ENCODE measurements at regions not wholly inside any gene's neighbourhood (a gene's known extent, or its start where the extent isn't known, plus 50 kb on each side); places are given as distances from the start of the nearest gene placed in this dataset.

DNA sequence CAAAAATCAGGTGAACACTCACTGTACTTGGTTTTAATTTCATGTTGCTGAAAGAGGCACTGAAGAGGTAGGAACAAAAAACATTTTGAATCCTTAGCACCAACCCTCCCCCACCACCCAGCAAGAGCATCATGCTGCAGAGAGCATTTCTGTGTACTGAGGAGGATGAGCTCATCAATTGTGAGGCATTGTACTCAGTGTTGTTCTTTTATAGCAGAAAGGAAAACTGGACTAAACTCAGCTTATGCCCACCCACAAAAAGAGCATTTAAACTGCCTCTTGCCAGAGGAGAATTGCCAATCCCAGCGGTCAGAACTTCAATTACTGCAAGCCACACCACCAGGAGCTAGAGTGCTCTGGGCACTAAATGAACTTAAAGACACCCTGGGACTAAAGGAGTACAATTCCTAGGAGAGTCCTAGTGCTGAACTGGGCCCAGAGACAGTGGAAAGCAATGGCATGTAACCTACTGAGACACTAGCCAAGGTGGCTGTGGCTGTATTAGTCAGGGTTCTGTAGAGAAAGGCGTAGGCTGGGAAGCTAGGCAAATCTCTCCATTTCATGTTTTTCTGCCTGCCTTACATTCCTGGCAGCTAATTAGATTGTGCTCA is 280.7 kb upstream of the KLHL4 start:
- H3K36me3 ChIP-seq (replicated peaks; ENCODE audit: control insufficient read depth, insufficient read depth, low read length), result no peaks in the 10 kb centered on the region
- H3K27me3 ChIP-seq (ENCODE audit: control insufficient read depth, insufficient read depth, low read length), result no peaks in the 10 kb centered on the region
- DNase-seq, result no peak
- H3K4me3 ChIP-seq (ENCODE audit: insufficient read depth, low read depth, low read length), result no peak overlapping the region

DNA sequence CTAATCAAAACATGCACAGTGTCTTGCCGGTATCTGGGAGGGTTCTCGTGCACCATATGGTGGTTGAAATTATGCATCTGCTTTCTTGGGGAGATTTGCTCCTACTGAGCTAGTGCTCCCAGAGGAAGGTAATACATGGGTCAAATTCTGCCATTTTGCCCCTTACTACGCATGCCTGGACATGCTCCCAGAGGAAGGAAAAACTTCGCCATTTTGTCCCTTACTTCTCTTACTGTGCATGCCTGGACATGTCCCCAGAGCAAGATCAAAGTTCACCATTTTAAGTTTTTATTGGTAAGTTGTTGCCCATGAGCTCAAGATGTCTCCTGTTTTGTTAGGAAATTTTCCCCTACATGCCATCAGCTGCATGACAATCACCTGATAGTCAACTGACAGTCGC is 252.1 kb upstream of the KLHL4 start:
- no peaks in the 10 kb centered on the region for H3K27me3 ChIP-seq (ENCODE audit: control insufficient read depth, insufficient read depth, low read length)
- no peak for DNase-seq
- no peaks in the 10 kb centered on the region for H3K36me3 ChIP-seq (replicated peaks; ENCODE audit: control insufficient read depth, insufficient read depth, low read length)
- H3K4me3 ChIP-seq (ENCODE audit: insufficient read depth, low read depth, low read length), result no peak overlapping the region

DNA sequence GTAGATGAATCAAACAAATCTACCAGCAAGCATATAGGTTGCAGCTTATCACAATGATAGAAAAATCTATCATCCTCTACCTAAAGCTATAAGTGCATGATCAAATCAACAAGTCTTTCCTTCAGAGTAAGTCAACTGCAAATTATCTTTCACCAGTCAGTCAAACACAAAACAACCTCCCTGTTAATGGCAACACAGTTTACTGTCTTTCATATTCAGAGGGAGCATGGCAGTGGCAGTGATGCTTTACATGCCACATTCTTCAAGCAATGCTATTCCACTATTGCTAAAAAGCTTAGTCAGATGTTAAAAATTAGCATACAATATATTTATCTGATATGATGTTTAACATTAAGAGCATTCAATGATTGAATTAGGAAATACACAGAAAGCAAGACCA is 245.1 kb upstream of the KLHL4 start:
- H3K36me3 ChIP-seq (replicated peaks; ENCODE audit: control insufficient read depth, insufficient read depth, low read length), result no peaks in the 10 kb centered on the region
- no peaks in the 10 kb centered on the region for H3K27me3 ChIP-seq (ENCODE audit: control insufficient read depth, insufficient read depth, low read length)
- no peak overlapping the region for H3K4me3 ChIP-seq (ENCODE audit: insufficient read depth, low read depth, low read length)
- DNase-seq, result no peak

DNA sequence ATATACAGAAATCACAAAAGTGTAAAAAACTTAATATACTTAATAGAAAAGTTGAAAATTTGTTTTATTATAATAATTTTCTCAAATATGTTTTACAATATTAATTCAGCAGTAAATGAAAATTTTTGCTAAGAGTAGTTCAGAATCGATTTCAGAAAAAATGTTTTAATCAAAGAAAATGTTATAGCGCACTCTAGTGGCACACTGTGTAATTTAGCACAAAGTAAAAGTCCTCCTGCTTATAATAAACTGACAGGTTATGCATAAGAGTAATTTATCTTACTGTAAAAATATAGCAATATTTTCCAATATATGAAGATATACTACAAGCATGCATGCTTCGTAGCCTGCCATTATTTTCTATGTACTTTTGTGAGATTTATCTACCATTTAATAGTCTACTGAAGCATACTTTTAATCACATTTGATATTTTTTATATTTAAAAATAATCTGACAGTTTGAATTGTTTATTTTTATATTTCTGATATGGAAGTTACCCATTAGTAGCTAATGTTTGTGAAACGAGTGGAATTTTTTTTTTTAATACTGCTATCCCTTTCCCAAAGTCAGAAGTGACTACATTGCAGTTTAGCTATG is 217.9 kb upstream of the KLHL4 start:
- Histone ChIP-seq H3K36me3 (replicated peaks; ENCODE audit: control insufficient read depth, insufficient read depth, low read length) (no peaks in the 10 kb centered on the region), H3K27me3 (ENCODE audit: control insufficient read depth, insufficient read depth, low read length) (no peaks in the 10 kb centered on the region), H3K4me3 (ENCODE audit: insufficient read depth, low read depth, low read length) (no peak overlapping the region)
- peak; percentile 1 for DNase-seq

DNA sequence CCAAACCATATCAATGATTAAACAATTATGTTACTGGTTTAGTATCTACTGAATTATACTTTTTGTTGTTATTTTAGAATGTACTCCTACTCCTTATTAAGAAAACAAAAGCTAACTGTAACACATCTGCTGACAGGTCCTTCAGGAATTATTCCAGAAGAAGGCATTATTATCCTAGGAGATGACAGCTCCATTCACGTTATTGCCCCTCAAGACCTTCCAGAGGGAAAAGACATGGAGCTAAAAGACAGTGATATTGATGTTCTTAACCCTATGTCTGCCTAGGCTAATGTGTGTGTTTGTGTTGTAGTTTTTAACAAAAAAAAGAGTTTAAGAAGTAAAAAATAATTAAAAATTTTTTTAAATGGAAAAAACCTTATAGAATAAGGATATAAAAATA is 206.8 kb upstream of the KLHL4 start:
- H3K27me3 ChIP-seq (ENCODE audit: control insufficient read depth, insufficient read depth, low read length), result no peaks in the 10 kb centered on the region
- DNase-seq, result no peak
- no peak overlapping the region for H3K4me3 ChIP-seq (ENCODE audit: insufficient read depth, low read depth, low read length)
- no peaks in the 10 kb centered on the region for H3K36me3 ChIP-seq (replicated peaks; ENCODE audit: control insufficient read depth, insufficient read depth, low read length)

DNA sequence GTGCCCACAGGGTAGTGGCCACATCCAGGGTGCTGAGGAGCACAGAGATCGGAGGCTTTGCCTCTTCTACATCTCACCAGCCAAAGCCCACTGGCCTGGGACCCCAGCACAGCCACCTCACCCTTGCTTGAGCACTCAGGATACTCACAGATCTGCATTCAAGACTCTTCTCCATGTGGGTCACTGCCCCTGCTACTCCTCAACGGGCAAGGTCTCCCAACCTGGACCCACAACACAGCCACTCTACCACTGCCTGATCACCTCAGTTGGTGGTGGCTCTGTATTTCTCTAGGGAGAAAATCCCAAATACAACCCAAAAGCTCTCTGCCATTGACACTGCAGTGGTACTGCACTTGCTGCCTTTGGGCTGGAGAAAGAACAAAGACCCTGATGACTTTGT is 190.3 kb upstream of the KLHL4 start:
- no peaks in the 10 kb centered on the region for H3K27me3 ChIP-seq (ENCODE audit: control insufficient read depth, insufficient read depth, low read length)
- no peak overlapping the region for H3K4me3 ChIP-seq (ENCODE audit: insufficient read depth, low read depth, low read length)
- DNase-seq, result no peak
- no peaks in the 10 kb centered on the region for H3K36me3 ChIP-seq (replicated peaks; ENCODE audit: control insufficient read depth, insufficient read depth, low read length)

DNA sequence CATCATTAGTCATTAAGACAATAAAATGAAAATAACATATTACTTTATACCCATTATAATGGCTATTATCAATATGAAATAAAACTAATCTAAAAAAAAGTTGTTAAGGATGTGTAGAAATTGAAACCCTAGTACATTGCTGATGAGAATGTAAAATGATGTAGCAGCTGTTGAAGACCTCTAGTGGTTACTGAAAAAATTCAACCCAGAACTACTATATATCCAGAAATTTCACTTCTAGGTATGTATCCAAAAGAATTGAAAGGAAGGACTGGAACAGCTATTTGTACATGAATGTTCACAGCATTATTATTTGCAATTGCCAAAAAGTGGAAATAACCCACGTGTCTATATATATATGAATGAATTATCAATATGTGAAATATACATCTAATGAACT is 180.3 kb upstream of the KLHL4 start:
- no peak for DNase-seq
- Histone ChIP-seq H3K36me3 (replicated peaks; ENCODE audit: control insufficient read depth, insufficient read depth, low read length) (no peaks in the 10 kb centered on the region), H3K4me3 (ENCODE audit: insufficient read depth, low read depth, low read length) (no peak overlapping the region), H3K27me3 (ENCODE audit: control insufficient read depth, insufficient read depth, low read length) (no peaks in the 10 kb centered on the region)

DNA sequence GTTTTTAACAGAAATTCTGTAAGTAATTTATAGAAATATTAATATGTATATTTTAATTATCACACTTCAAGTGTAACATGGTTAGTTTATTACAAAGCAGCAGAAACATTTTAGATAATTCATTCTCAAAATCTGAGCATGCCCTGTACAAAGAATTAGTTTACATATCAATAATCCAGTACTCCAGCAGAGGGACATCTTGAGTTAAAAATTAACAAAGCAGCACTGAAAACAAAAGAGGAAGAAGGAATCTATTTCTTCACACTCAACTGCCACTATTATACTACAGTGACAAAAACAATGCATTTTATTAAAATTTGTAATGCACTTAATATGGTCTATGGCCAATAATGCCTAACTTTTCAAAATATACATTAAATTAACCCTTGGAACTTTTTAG is 179.1 kb upstream of the KLHL4 start:
- DNase-seq, result peak; percentile 7
- no peak overlapping the region for H3K4me3 ChIP-seq (ENCODE audit: insufficient read depth, low read depth, low read length)
- no peaks in the 10 kb centered on the region for H3K27me3 ChIP-seq (ENCODE audit: control insufficient read depth, insufficient read depth, low read length)
- no peaks in the 10 kb centered on the region for H3K36me3 ChIP-seq (replicated peaks; ENCODE audit: control insufficient read depth, insufficient read depth, low read length)

DNA sequence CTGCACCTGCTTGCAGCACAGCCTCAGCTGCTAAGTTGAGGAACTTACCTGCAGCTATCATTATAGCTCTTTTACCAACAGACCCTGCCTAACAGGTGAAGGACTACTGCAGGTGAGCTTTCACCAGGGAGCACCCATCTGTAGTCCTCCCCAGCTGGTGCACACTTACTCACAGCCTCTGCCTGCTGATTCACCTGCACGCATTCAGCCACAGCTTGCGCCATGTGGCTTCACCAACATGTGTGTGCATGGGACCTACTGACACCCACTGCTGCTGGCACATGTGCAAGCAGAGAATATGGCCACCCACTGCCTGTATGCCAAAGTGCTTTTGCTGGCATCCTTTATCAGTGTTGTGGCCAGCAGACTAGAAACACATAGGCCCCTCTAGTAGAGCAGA is 146.7 kb upstream of the KLHL4 start:
- Histone ChIP-seq H3K36me3 (replicated peaks; ENCODE audit: control insufficient read depth, insufficient read depth, low read length) (no peaks in the 10 kb centered on the region), H3K4me3 (ENCODE audit: insufficient read depth, low read depth, low read length) (no peak overlapping the region), H3K27me3 (ENCODE audit: control insufficient read depth, insufficient read depth, low read length) (no peaks in the 10 kb centered on the region)
- DNase-seq, result no peak

DNA sequence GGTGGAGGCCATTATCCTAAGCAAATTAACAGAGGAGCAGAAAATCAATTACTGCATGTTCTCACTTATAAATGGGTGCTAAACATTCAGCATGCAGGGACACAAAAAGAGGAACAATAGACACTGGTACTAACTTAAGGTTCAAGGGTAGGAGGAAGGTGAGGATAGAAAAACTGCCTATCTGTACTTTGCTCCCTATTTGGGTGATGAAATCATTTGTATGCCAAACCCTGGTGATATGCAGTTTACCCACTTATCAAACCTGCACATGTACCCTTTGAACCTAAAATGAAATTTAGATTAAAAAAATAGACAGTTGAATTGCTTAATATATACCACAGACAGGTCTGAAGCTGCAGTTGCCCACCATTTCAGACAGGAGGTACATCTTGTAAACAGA is 143.3 kb upstream of the KLHL4 start:
- H3K36me3 ChIP-seq (replicated peaks; ENCODE audit: control insufficient read depth, insufficient read depth, low read length), result no peaks in the 10 kb centered on the region
- no peak overlapping the region for H3K4me3 ChIP-seq (ENCODE audit: insufficient read depth, low read depth, low read length)
- no peaks in the 10 kb centered on the region for H3K27me3 ChIP-seq (ENCODE audit: control insufficient read depth, insufficient read depth, low read length)
- no peak for DNase-seq

DNA sequence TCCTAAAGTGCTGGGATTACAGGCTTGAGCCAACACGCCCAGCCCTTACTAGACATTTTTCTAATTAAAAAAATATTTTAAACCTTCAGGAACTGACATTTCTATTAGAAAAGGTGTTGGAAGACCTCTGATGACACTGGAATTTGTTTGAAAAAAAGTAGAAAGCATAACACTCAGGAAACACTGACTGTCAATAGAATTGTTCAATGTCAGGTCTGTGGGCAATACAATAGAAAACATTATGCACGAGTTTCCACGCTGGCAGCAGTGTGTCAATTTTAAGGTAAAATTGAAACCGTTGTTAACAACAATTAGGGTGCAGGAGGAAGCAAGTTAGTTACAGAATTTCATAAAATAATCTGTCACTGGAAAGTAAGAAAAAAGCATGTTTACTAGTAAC is 140.7 kb upstream of the KLHL4 start:
- no peaks in the 10 kb centered on the region for H3K27me3 ChIP-seq (ENCODE audit: control insufficient read depth, insufficient read depth, low read length)
- H3K36me3 ChIP-seq (replicated peaks; ENCODE audit: control insufficient read depth, insufficient read depth, low read length), result no peaks in the 10 kb centered on the region
- no peak overlapping the region for H3K4me3 ChIP-seq (ENCODE audit: insufficient read depth, low read depth, low read length)
- DNase-seq, result no peak

DNA sequence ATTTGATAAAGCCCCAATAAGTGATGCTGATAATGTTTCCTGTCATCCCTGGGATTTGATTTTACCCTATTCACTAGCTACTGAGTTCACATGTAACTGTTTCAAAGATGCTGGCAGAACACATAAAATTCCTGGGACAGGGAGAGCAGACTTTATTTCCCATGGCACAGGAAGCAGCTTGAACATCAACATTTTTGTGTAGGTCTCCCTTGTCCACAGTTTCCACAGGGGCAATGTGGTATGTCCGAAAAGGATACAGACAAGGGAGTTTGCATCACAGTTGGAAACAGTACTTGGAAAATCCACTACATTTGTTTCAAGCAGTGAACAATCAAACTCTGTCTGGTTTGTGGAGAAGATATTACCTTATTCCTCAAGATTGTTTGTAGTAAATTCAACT is 129.2 kb upstream of the KLHL4 start:
- no peaks in the 10 kb centered on the region for H3K36me3 ChIP-seq (replicated peaks; ENCODE audit: control insufficient read depth, insufficient read depth, low read length)
- no peak overlapping the region for H3K4me3 ChIP-seq (ENCODE audit: insufficient read depth, low read depth, low read length)
- DNase-seq, result no peak
- no peaks in the 10 kb centered on the region for H3K27me3 ChIP-seq (ENCODE audit: control insufficient read depth, insufficient read depth, low read length)

DNA sequence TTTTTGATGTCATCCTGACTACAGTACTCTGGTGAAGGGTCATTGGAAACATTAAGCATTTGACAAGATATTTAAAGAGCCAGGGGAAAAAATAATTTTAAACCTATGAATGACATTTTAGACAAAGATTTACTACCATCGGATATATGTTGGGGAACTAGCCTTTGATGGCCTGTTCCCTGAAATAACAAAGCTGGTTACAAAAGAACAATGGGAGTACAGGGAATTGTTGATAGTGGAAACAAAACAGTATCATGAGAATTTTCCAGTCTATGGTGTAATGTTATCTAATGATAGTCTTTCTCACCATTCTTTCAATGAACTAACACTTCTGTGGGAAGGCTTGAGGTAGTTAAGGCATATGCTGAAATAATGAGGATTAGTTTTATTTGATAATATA is 125.9 kb upstream of the KLHL4 start:
- Histone ChIP-seq H3K36me3 (replicated peaks; ENCODE audit: control insufficient read depth, insufficient read depth, low read length) (no peaks in the 10 kb centered on the region), H3K27me3 (ENCODE audit: control insufficient read depth, insufficient read depth, low read length) (no peaks in the 10 kb centered on the region), H3K4me3 (ENCODE audit: insufficient read depth, low read depth, low read length) (no peak overlapping the region)
- no peak for DNase-seq

DNA sequence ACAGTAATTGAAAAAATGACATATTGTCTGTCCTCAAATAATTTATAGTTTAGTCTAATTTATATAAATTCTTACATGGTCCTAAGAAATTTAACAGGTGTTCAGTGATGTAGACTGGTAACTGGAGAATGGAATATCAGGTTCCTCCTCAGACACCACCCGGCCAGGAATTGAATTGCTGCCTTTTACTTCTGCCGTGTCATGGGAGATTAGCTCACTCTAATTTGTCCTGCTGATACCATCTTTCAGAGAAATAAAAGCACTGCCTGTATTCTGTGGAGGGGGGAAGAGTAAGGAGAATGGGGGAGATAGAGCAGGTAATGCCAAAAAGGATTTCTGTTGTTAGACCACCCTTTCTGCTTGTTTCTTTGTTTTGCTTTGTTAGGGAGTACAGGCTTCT is 125.2 kb upstream of the KLHL4 start:
- no peaks in the 10 kb centered on the region for H3K27me3 ChIP-seq (ENCODE audit: control insufficient read depth, insufficient read depth, low read length)
- peak; percentile 4 for DNase-seq
- no peak overlapping the region for H3K4me3 ChIP-seq (ENCODE audit: insufficient read depth, low read depth, low read length)
- H3K36me3 ChIP-seq (replicated peaks; ENCODE audit: control insufficient read depth, insufficient read depth, low read length), result no peaks in the 10 kb centered on the region

DNA sequence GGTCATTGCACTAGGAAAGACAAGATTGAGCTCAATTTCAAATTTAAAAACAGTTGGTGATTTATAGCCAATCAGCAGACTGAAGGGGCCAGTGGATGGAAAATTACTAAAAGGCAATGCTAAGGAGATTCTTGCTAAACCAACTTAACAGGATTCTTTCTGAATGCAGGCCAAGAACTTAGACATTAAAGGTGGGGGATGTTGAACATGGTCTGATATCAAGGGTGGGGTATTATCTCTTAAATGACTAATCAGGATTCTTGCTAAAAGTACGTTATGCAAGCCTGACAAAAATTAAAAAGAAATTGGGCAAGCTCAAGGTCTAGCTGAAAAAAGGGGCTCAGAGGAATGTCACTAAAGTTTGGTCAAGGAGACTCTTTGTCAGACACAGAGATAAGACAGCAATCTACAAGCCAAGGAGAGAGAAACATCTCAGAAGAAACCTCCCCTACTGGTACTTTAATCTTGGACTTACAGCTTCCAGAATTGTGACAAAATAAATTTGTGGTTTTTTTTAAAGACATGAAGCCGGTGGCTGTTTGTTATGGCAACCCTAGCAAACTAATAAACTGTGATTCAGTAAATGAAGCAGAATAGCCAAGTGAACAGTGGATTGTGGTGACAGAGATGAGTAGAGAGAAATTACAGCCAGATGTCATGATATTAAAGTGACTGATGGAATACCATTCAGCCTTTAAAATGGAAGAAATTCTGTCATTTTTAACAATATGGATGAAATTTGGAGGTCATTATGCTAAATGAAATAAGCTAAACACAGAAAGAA is 120.3 kb upstream of the KLHL4 start:
- no peaks in the 10 kb centered on the region for H3K36me3 ChIP-seq (replicated peaks; ENCODE audit: control insufficient read depth, insufficient read depth, low read length)
- DNase-seq, result no peak
- H3K27me3 ChIP-seq (ENCODE audit: control insufficient read depth, insufficient read depth, low read length), result no peaks in the 10 kb centered on the region
- no peak overlapping the region for H3K4me3 ChIP-seq (ENCODE audit: insufficient read depth, low read depth, low read length)

Data from H7 (cell line).